Kidney glomerular epithelial cell (primary cell): ENCODE measurements at regions not wholly inside any gene's neighbourhood (a gene's known extent, or its start where the extent isn't known, plus 50 kb on each side); places are given as distances from the start of the nearest gene placed in this dataset.

ENCODE experiments used
- DNase-seq: peaks from one replicate; lab custom pipeline; 2025; lab: John Stamatoyannopoulos, UW

DNA sequence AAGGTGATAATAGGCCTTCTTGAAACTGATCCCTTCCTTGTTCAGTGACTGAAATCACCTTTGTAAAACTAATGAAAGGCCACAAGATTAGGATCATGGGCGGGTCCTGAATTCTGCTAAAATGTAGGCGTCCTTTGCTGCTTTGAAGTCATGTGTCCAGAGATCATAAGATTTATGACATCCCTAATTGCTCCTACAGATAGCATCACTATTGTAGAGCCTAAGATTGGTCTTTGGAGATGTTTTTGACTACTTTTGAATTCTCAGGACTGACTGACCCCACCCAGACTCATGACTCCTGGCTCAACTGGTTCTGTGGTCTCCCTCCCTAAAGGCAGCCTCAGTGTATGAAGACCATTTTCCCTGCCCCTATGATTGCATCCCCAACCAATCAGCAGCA, 322.6 kb upstream of the SEMA3D start:
- DNase-seq, result no peak

DNA sequence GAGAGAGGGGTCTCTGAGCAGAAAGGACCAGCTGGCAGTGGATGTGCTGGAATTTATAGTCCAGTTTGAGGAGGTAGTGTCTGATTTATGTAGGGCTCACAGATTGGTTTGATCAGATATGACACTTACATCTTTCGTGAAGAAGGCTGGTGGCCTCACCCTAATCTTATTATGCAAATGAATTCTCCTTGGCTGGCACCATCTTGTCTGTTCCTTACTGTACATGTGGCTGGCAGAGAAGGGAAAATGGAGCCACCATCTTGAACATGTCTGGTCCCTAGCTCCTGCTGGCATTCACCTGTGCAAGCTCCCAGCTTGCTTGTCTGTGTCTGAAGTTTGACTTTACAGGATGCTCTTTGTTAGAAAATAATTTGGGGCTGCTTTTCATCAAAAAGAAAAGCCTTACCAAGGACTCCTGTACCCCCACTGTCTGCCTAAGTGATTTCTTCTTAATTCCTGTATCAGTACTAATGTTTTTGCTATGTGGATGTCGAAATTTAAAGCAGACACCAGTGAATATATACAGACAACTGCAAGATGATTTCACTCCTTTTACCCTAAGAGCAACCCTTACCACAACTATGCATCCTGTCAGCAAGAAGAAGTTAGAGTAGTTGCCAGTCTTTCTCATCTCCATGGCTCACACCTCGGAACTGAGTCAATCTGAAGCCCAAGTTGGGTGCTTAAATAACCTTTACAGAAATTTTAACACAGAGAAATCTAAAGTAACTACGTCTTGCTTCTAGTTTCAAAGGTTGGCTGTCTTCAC, 322.0 kb upstream of the SEMA3D start:
- no peak for DNase-seq

DNA sequence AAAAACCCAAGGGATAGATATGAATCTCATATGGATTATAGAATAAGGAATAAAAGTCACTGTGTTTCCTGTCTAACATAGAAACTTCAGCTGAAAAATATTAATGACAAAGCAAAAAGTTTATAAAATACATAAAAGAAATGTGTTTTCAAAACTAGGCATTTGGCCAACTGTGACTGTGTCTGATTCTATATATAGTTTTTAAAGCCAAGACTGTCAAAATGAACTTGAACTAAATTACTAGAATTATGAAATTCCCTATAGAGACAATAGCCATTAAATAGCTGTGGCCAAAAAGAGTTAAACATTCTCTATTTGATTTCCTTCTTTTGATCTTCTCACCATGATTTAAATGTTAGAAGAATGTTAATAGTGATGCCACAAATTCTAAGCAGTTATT, 311.2 kb upstream of the SEMA3D start:
- no peak for DNase-seq

DNA sequence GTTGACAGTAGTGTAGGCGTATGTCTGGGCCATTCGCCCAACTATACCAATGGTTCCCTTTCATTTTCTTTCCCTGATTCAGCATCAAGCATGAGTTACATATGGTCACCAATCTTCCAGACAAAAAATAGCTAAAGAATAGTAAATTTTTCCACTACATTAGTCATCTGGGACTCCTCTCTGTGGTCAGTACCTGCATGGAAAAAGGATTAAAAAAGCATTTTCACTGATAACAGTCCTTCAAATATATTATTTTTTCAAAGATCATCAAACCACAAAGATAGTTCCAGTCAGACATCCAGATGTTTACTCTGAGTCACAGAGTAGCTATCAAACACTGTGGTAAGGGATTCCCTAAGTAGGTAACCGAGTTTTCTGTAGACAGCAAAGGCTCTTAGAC, 302.6 kb upstream of the SEMA3D start:
- peak; percentile 72 for DNase-seq

DNA sequence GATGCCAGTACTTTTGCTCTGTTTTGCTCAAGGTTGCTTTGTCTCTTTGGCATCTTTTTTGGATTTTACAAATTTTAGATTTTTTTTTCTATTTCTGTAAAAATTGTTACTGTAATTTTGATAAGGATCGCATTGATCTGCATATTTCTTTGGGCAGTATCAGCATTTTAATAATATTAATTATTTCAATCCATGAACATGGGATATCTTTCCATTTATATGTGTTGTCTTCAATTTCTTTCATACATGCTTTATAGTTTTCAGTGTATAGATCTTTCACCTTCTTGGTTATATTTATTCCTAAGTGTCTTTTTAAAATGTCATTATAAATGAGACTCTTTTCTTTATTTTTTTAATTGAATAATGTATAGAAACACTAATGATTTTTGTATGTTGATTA, 301.6 kb upstream of the SEMA3D start:
- no peak for DNase-seq

DNA sequence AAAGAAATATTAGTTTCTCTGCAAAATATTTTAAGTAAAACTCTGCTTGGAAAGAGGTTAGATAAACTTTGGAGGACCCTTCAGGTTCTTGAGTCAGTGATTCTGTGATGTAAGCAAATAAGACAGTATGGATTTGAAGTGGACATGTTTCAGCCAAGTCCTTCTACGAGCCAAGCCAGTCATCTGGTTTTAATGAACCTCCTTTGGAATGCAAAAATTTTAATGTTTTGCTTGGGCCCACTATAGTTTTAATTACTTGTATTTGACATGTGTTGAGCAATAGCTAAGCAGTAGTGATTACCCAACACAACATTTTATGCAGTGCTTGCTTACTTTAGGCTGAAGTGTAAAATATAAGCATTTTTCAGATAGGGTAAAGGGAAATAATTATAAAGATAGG, 296.3 kb upstream of the SEMA3D start:
- no peak for DNase-seq

DNA sequence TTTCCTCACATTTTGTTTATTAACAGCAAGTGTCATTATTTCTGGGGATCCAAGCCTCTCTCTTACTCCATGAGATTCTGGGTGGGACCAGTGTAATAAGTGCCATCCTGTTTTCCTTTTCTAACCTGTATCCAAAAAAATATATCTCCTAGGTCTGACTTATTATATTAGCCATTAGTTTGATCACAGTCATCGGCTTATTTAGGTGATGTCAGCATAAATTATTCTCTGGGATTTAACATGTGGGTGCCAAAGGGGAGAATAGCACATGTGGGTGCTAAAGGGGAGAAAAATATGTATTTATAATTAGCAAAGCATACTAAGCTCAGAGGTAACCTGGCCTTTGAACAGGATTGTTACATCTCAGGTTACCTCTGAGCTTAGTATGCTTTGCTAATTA, 293.8 kb upstream of the SEMA3D start:
- DNase-seq, result no peak

DNA sequence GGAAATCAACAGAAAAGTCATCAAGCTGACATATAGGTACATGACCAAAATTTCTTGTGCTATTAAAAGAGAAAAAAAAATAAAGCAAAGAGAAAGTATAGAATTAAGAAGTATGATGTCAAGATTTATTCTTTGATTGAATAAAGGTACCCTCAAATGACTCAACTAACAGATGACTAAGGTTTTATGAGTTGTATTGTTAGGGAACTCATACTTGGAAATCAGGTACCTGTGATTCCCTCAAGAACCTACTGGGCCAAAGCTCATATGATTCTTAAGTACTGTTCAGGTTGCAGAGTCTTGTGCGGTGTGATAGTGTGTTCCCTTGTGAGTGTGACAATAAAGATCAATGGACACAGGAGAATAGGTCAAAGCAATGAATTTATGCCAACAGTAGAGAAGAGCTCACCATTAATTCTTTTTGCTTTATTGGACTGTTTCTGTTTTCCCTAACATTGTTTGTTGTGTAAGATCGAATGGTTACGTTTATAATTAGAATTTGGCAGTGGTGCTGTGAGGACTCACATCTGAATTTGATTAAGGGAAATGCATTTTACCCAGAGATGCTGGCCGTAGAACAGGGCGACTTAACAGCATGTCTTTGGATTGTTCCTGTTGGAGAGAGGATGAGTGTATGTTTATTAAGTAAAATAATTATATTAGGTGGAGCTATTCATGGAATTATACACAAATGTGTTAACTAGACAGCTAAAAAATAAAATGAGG, 293.2 kb upstream of the SEMA3D start:
- DNase-seq, result no peak

DNA sequence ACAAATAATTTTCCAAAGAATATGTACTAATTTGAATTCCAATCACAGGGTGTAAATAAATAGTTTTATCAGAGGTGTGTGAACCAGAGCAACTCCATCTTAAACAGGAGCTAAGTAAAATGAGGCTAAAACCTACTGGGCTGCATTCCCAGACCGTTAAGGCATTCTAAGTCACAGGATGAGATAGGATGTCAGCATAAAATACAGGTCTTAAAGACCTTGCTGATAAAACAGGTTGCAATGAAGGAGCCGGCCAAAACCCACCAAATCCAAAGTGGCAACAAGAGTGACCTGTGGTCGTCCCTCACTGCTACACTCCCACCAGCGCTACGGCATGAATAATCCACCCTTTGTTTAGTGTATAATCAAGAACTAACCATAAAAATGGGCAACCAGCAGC, 291.7 kb upstream of the SEMA3D start:
- no peak for DNase-seq

DNA sequence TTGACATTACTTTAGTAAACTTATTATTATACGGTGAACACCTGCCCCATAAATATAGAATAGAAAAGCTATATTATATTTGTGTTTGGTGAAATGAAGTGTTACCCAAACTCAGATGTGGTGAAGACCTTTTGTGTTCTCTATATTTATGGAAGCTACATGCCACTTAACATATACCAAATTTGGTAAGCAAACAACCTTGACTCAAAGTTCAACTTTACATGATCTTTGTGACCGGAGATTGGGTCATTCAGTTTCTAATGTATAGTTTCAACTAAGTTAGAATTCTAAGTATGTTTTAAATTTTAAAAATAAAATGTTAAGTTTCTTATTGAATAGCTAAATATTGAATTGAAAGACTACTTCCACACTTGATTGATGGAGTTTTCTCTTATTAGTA, 288.6 kb upstream of the SEMA3D start:
- no peak for DNase-seq

DNA sequence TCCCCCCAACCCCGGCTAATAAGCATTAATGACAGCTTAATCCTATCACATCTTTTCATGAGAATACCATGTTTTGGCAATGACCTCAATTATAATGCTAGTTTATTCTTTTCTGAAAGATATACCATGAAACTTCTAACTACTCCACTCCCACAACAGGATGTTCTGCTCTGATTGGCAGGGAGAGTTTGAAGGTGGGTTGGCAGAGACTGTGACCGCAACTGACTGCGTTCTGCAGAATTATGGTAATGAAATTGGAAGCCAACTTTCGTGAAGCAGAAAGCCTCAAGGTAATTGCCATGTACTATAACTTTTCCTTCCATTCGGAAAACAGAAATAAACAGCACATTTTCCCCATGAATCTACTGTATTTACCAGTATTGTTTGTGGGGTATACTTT, 288.2 kb upstream of the SEMA3D start:
- DNase-seq, result no peak

DNA sequence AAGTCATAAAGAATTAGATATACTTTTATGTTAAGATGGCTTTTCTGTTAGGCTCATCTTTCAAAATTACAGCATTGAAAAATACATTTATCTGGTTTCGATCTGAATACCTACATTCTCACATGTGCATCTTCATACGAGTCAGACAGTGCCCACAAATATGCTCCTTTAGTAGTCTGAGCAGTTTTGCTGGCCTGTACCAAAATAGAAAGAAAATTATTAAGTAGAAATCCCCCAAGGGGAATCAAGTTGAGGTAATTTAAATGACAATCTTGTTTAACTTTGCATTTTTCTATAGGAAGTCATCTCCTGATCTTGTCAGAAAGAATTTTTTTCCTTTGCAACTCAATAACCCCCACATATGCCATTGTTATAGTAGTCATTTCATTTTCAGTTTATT, 287.4 kb upstream of the SEMA3D start:
- DNase-seq, result no peak

DNA sequence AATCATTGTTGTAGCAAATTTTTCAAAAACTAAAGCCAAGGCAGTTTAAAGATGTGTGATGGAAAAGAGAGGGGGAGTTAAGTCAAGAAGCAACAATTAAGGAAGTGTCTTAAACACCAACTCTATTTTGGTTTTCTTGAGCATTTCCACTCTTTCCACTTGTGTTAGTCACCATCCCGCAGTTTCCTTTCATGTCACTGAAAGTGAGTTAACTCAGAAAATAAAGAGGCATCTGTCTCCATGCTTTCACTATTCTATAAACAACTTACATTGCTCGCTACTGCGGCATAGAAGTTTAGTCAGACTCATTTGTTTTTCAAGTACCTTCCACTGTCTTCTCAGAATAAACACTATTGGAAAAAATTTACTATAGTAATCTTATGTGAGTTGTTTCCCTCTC, 284.9 kb upstream of the SEMA3D start:
- DNase-seq, result no peak

DNA sequence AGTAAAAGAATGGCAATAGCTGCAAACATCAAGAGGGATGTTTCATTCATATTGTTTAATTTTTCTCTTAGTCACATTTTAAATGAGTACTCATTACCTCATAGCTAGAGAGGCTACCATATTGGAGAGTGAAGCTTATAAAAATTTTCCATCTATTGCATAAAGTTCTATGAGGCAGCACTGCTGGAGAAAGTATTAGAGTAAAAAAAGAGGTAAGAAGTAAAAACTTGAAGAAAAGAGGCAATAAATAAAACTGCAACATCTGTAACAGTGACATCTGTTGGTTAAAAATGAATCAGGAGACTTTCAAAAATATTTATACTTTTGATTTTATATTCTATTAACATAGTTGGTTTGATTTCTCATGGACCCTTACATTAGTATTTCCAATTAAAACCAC, 284.5 kb upstream of the SEMA3D start:
- no peak for DNase-seq

DNA sequence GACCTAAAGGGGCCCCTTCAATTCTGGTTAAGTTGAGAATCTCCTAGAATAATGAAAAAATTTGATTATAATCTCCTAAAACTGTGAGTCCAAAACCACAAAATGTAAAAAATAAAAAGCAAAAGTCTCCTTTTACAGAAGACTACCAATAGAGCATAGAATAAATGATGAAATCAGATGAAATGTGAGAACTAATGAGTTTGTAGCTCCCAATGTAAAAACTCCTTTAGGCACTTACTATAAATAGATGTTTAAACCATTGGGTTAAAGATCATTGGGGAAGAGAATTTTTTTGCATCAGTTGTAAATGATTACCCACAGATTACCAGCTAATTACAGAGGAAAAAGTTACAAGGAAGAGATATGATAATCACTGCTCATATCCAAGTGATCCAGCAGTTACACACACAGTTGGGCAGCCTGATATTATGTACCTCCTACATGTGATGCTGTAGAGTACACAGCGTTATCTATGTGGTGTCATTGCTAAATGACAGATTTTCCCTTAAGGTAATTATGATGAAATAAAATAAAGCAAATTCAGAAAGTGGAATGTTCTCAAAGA, 282.7 kb upstream of the SEMA3D start:
- peak; percentile 3 for DNase-seq

DNA sequence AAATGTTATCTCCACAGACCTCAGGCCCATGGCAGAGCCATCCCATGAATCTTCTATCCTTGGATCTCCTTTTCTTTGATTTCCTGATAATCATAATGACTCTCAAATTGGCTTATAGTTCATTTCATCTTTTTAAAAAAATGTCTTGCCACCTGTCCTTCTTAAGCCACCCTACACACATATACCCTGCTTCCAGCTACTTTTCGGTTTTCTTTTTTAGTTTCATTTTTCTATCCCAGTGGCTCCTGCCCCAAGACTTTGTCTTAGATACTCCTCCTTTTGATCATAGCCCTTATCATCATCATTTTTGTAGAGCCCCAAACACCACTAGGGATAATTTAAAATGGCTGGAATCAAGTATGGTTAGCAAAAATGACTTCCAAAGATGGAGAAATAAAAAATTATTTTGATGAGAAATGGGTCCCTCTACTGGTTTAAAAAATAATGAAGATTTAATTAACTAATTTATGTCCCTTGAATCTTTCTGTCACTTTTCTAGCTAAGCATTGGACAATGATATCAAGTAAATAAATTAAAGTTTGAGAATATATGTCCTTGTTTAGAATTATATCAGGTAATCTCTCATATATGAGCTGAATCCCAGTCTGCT, 277.3 kb upstream of the SEMA3D start:
- peak; percentile 1 for DNase-seq

DNA sequence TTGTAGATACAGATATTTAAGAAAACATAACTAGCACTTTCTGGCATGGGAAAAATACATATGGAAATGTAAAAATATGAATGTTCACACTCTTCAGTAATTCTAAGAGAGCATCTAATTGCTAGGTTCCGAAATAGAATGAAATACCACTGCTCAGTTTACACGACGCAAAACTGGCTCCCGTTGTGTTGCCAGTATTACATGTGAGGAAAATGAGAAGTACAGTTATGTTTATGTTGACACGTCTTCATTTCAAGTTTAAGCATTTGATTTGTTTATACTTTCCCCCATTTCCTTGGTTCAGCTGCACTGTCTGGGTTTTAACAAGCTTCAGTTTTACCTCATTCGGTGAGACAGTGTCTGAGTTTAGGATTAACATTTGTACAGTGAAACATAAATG, 275.8 kb upstream of the SEMA3D start:
- DNase-seq, result no peak

DNA sequence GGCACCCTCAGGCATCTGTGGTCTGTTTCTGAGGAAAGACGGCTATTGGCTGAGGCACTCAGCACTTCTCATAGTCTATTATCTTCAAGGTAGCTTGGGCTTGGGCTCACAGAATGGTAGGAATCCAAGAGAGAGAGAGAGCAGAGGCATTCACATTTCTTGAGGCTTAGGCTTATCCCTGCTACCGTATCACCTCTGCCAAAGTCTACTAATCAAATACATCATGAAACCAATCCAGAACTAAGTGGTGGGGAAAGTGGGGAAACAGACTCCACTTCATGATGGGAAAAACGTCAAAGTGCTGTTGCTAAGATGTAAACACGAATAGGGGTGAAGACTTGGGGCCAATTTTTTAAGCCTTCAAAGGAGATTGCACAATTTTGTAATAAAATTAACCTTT, 271.1 kb upstream of the SEMA3D start:
- no peak for DNase-seq

DNA sequence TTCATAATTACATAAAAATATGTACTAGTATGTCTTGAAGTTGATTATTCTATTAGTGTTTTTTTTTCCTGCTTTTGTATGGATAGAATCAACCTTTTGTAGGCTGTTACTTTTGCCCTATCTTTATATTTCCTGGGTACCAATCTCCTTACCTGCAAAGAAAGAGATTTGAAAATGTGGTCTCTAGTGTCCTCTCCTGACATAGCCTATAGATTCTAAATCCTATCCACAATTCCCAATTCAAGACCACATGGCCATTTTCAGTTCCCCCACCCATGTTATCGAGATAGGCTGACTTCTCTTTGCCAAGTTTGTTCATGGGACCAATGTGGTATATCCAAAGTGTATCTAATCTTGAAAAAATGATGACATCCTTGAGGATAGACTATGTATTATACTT, 269.4 kb upstream of the SEMA3D start:
- no peak for DNase-seq

DNA sequence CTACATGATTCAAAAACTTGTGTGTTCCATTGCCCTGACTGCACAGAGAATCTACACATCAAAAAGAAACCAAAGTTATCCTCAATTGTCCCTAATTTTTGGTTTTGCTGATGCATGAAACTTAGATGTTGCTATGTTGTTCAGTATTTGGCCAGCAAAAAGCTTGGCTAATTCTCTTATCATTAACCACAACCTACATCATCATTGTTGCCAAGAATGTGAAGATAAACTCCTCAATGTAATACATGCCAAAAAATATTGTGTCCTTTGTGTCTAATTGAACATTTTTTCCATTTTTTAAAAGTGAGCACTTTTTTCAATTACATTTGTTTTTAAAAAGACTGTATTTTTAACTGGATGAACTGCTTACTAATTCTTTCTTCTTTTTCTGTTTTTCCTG, 268.0 kb upstream of the SEMA3D start:
- DNase-seq, result no peak

DNA sequence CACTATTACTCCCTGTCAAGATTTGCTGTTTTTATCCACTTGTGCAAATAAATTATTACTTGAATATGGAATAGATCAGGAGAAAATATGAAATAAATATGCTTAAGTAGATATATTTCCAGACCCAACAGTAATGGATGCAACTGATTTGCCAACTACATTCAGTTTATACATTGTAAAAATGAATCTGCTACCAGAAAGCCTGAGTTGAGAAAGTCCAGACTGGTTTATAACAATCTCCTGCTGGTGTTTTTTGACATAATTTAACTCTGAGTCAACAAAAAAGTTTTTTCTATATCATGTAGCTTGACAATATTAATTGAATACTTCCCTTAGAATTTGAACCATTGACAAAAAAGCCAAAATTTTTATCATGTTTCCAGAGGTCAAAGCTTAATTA, 265.8 kb upstream of the SEMA3D start:
- DNase-seq, result no peak

DNA sequence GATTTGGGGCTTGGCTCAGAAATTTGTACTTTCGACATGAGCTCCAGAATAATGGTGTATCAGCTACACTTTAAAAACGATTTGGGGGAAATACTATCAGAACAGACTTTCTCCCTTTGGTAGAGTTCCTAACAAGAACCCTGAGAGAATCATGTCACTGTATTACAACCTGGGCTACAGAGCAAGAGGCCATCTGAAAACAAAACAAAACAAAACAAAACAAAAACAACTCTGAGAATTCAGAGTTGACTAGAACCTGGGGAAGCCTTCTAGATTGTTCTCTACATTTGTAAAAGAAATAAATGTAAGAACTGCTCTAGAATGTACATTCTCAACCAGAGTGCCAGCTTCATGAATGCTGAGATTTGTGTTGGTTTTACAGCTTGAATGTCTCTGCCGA, 262.6 kb upstream of the SEMA3D start:
- DNase-seq, result no peak

DNA sequence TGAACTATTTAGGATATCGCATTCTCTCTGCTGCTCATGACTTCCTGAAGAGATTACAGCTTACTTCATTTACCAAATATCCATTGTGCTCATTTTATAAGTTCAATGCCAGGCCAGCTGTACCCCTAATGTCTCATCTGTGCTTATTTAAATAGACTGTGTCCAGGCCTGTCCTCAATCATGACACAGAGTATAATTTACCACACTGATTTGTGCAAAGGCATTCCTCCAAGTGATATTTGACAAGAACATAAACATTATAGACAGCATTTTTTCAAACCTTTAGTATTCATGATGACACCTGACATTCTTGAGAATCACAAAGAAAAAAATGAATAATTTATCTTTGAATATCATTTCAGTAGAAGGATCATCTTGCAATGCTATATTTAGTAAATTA, 260.1 kb upstream of the SEMA3D start:
- no peak for DNase-seq
